ENCODE measurements at regions not wholly inside any gene's neighbourhood (a gene's known extent, or its start where the extent isn't known, plus 50 kb on each side); places are given as distances from the start of the nearest gene placed in this dataset.

DNA sequence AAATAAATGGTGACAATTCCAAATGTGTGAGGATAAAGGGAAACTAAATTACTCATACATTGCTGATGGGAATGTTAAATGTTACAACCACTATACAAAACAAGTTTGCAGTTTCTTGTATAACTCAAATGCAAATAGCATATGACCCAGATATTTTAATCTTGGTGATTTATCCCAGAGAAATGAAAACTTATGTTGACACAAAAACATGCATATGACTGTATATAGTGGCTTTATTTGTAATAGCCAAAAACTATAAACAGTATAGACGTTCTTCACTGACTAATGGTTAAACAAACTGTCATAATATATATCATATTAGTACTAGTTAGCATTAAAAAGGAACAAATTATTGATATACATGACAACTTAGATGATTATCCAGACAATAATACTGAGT is 619.2 kb downstream of the PDHA2 start:
- Histone ChIP-seq H3K9ac (ENCODE audit: low read depth, low read length) (no peak overlapping the region), H3K36me3 (ENCODE audit: insufficient read depth, low read depth, low read length) (no peaks in the 10 kb centered on the region), H3K27me3 (ENCODE audit: insufficient read depth, low read length) (no peaks in the 10 kb centered on the region)

DNA sequence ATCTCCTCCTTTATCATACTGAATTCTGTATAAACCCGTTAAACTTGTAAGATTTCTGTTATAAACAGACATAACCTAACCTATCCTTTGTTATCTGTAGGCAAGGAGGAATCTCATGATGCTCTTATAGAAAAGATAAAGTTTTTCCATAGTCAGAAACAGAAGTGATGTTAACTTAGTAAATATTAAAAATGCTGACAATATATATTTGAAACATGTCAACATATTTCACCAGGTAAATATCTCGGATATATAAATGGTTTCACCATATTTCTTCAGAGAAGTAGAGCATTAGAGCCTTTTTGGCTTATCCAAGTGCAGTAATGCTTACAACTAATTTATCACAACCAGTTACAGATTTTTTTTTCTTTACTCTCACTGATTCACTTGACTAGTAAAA is 625.9 kb downstream of the PDHA2 start:
- Histone ChIP-seq H3K27me3 (ENCODE audit: insufficient read depth, low read length) (no peaks in the 10 kb centered on the region), H3K4me3 (ENCODE audit: low read length) (no peak overlapping the region), H3K9ac (ENCODE audit: low read depth, low read length) (no peak overlapping the region), H3K4me1 (ENCODE audit: insufficient read depth, low read length) (no peaks in the 10 kb centered on the region), H3K9me3 (ENCODE audit: insufficient read depth, low read depth, low read length) (peaks cover 16% of the 10 kb centered on the region), H3K27ac (ENCODE audit: low read length) (no peak overlapping the region), H3K36me3 (ENCODE audit: insufficient read depth, low read depth, low read length) (no peaks in the 10 kb centered on the region)

More for the DNA sequence above, 619.2 kb downstream of the PDHA2 start:
- no peak overlapping the region for H3K27ac ChIP-seq (ENCODE audit: low read length)
- no peak overlapping the region for H3K4me3 ChIP-seq (ENCODE audit: low read length)
- H3K4me1 ChIP-seq (ENCODE audit: insufficient read depth, low read length): no peaks in the 10 kb centered on the region
- no peaks in the 10 kb centered on the region for H3K9me3 ChIP-seq (ENCODE audit: insufficient read depth, low read depth, low read length)

DNA sequence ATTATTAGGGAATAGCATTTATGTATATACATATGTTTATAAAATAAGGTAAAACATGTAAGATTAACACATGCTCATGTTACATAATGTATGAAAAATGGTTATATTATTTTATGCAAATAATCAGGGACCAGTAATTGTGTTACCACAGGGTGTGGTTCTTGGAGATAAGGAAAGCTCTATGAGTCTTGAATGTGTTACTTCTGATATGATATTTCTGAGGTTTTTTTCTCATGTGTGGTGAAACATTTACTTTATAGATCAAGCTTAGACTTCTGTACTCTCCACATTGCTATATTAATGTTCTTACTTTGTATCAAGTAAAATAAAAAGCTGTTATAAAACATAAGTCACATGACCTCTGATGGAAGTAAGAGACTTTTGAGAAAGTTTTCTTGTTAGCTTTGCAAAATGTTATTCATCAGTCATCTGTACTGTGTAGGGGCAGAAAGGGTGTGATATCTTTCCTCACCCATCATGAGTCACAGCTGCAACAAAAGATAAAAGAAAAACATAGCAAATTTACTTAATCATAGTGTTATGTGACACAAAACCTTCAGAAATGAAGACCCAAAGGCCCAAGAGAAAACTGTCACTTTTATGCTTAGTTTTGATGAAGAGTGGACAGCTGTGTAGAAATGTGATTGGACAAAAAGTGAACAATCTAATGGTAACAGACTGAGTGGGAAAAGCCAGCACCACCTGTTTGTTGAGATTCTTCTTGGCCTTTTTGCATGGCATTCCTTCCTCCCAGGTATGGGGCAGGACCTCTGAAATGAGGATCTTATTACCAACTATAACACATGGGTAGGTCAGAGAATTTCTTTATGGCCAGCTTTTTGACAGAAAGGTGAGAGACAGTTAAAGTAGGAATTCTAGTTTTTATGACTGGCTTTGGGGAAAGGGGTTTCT is 632.3 kb downstream of the PDHA2 start:
- no peak overlapping the region for H3K9ac ChIP-seq (ENCODE audit: low read depth, low read length)
- no peaks in the 10 kb centered on the region for H3K36me3 ChIP-seq (ENCODE audit: insufficient read depth, low read depth, low read length)
- H3K27ac ChIP-seq (ENCODE audit: low read length): no peak overlapping the region
- no peaks in the 10 kb centered on the region for H3K27me3 ChIP-seq (ENCODE audit: insufficient read depth, low read length)
- peaks cover 9% of the 10 kb centered on the region; the same call in 1 of the 2 replicates for H3K4me1 ChIP-seq (ENCODE audit: insufficient read depth, low read length)
- peaks cover 32% of the 10 kb centered on the region for H3K9me3 ChIP-seq (ENCODE audit: insufficient read depth, low read depth, low read length)
- H3K4me3 ChIP-seq (ENCODE audit: low read length): no peak overlapping the region

DNA sequence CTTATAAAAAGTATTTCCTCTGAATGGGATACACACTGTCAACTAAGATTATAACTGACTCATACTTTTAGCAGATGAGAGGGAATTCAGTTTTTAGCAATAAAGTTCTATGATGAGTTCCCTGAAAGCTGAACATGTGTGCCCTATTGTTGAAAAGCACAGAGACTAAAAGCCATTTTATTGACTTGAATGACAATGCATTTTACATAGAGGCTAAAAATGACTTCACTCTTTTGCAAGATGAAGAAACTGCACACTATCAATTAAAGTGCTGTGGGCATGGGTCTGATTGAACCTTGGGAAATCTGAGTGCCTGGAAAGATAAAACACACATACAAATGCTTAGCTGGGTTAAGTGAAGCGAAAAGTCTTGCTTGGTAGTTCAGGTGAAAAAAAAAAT is 633.4 kb downstream of the PDHA2 start:
- Histone ChIP-seq H3K9me3 (ENCODE audit: insufficient read depth, low read depth, low read length) (peaks cover 38% of the 10 kb centered on the region), H3K4me1 (ENCODE audit: insufficient read depth, low read length) (peaks cover 9% of the 10 kb centered on the region; the same call in 1 of the 2 replicates), H3K9ac (ENCODE audit: low read depth, low read length) (no peak overlapping the region), H3K27ac (ENCODE audit: low read length) (no peak overlapping the region), H3K4me3 (ENCODE audit: low read length) (no peak overlapping the region), H3K27me3 (ENCODE audit: insufficient read depth, low read length) (no peaks in the 10 kb centered on the region), H3K36me3 (ENCODE audit: insufficient read depth, low read depth, low read length) (no peaks in the 10 kb centered on the region)

DNA sequence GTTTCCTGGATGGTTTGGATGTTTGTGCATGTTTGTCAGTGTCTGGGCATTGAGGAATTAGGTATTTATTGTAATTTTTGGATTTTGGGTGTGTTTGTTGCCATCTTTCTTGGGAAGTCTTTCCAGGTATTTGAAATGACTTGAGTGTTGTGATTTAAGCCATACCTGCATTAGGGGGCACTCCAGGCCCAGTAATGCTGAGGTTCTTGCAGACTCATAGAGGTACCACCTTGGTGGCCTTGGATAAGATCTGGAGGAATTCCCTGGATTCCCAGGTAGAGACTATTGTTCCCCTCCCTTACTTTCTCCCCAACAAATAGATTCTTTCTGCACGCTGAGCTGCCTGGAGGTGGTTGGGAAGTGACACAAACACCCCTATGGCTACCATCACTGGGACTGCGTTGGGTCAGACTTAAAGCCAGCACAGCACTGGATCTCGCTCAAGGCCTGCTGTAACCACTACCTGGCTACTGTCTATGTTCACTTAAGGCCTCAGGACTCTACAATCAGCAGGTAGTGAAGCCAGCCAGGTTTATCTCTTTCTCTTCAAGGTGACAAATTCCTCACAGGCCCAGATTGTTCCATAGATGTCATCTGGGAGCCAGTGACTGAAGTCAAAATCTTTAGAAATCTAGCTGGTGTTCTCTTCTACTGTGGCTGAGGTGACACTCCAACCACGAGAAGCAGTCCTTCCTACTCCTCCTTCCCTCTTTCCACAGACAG is 643.6 kb downstream of the PDHA2 start:
- no peaks in the 10 kb centered on the region for H3K27me3 ChIP-seq (ENCODE audit: insufficient read depth, low read length)
- H3K9ac ChIP-seq (ENCODE audit: low read depth, low read length): no peak overlapping the region
- H3K4me3 ChIP-seq (ENCODE audit: low read length): no peak overlapping the region
- H3K4me1 ChIP-seq (ENCODE audit: insufficient read depth, low read length): peaks cover 6% of the 10 kb centered on the region; the same call in 1 of the 2 replicates
- H3K9me3 ChIP-seq (ENCODE audit: insufficient read depth, low read depth, low read length): peaks cover 14% of the 10 kb centered on the region
- H3K36me3 ChIP-seq (ENCODE audit: insufficient read depth, low read depth, low read length): no peaks in the 10 kb centered on the region
- H3K27ac ChIP-seq (ENCODE audit: low read length): no peak overlapping the region

GRCh38 chr4:96486563-96486962 is 646.7 kb downstream of the PDHA2 start:
- H3K4me3 ChIP-seq (ENCODE audit: low read length): no peak overlapping the region
- H3K36me3 ChIP-seq (ENCODE audit: insufficient read depth, low read depth, low read length): no peaks in the 10 kb centered on the region
- H3K27ac ChIP-seq (ENCODE audit: low read length): no peak overlapping the region
- peaks cover 6% of the 10 kb centered on the region; the same call in 1 of the 2 replicates for H3K4me1 ChIP-seq (ENCODE audit: insufficient read depth, low read length)
- no peak overlapping the region for H3K9ac ChIP-seq (ENCODE audit: low read depth, low read length)
- peaks cover 7% of the 10 kb centered on the region; the same call in 1 of the 2 replicates for H3K9me3 ChIP-seq (ENCODE audit: insufficient read depth, low read depth, low read length)
- H3K27me3 ChIP-seq (ENCODE audit: insufficient read depth, low read length): no peaks in the 10 kb centered on the region

DNA sequence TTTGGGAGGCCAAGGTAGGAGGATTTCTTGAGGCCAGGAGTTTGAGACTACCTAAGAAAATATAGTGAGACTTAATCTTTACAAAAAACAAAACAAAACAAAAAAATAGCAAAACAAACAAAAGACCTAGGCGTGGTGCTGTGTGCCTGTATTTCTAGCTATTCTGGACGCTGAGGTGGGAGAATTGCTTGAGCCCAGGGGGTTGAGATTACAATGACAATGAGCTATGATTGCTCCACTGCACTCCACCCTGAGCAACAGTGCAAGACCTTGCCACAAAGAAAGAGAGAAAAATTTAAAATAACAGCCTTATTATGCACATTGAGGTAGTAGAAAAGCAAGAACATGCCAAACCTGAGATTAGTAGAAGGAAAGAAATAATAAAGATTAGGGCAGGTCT is 657.7 kb downstream of the PDHA2 start:
- Histone ChIP-seq H3K27me3 (ENCODE audit: insufficient read depth, low read length) (no peaks in the 10 kb centered on the region), H3K27ac (ENCODE audit: low read length) (no peak overlapping the region), H3K9ac (ENCODE audit: low read depth, low read length) (no peak overlapping the region), H3K4me3 (ENCODE audit: low read length) (no peak overlapping the region), H3K36me3 (ENCODE audit: insufficient read depth, low read depth, low read length) (no peaks in the 10 kb centered on the region), H3K4me1 (ENCODE audit: insufficient read depth, low read length) (no peaks in the 10 kb centered on the region), H3K9me3 (ENCODE audit: insufficient read depth, low read depth, low read length) (no peaks in the 10 kb centered on the region; the same call in 1 of the 2 replicates)

DNA sequence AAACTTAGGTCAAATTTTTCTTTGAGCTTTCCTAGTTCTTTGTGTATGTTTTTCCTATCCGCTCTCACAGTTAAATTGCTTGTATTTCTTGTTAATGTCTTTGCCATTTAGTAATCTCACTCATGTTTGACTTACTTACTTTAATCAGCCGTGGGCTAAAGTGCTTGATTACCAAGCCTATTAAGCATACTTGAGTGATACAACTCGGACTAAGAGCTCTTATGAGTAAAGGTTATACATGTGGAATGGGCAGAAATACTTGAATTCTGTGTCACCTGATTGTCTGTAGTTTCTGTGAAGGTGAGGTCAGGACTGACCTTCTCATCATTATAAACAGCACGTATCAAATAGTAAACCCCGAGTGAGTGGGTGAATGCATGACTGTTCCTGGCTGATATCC is 664.5 kb downstream of the PDHA2 start:
- Histone ChIP-seq H3K9ac (ENCODE audit: low read depth, low read length) (no peak overlapping the region), H3K9me3 (ENCODE audit: insufficient read depth, low read depth, low read length) (no peaks in the 10 kb centered on the region), H3K36me3 (ENCODE audit: insufficient read depth, low read depth, low read length) (no peaks in the 10 kb centered on the region), H3K4me3 (ENCODE audit: low read length) (no peak overlapping the region), H3K27me3 (ENCODE audit: insufficient read depth, low read length) (no peaks in the 10 kb centered on the region), H3K4me1 (ENCODE audit: insufficient read depth, low read length) (no peaks in the 10 kb centered on the region), H3K27ac (ENCODE audit: low read length) (no peak overlapping the region)

DNA sequence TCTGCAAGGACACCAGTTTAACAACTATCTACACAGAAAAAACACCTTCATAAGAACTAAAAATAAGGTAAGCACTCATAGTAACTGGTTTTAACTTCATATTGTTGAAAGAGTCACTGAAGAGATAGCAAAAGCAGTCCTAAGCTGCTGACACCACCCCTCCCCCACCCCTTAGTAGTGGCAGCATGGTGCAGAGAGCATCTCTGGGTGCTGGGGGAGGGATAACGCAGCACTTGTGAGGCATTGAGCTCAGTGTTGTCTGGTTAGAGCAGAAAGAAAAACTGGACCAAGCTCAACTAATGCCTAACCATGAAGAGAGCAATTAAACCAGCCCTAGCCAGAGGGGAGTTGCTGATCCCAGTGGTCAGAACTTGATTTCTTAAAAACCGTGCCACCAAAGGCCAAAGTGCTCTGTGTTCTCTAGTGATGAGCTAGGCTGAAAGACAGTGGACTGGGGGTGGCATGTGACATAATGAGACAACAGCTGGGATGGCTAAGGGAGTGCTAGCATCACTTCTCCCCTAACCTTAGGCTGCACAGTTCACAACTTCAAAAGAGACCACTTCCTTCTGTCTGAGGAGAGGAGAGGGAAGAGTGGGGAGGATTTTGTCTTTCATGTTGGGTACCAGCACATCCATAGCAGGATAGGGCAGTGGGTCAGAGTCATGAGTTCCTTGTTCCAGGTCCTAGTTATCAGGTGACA is 669.3 kb downstream of the PDHA2 start:
- Histone ChIP-seq H3K27ac (ENCODE audit: low read length) (no peak overlapping the region), H3K4me3 (ENCODE audit: low read length) (no peak overlapping the region), H3K9ac (ENCODE audit: low read depth, low read length) (no peak overlapping the region), H3K4me1 (ENCODE audit: insufficient read depth, low read length) (no peaks in the 10 kb centered on the region), H3K27me3 (ENCODE audit: insufficient read depth, low read length) (no peaks in the 10 kb centered on the region), H3K9me3 (ENCODE audit: insufficient read depth, low read depth, low read length) (no peaks in the 10 kb centered on the region), H3K36me3 (ENCODE audit: insufficient read depth, low read depth, low read length) (no peaks in the 10 kb centered on the region)

DNA sequence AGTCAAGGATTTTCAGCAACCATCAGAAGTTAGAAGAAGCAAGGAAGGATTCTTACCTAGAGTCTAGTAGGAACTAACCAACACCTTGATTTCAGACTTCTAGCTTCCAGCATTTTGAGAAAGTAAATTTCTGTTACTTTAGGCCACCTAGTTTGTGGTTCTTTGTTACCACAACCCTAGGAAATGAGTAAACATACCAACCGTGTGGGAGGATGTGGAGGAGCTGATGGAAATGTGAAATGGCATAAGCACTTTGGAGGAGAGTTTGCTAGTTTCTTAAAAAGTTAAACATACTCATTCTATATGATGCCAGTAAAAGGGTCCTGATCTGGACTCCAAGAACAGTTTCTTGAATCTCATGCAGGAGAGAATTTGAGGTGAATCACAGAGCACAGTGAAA is 679.4 kb downstream of the PDHA2 start:
- H3K27me3 ChIP-seq (ENCODE audit: insufficient read depth, low read length): no peaks in the 10 kb centered on the region
- H3K36me3 ChIP-seq (ENCODE audit: insufficient read depth, low read depth, low read length): no peaks in the 10 kb centered on the region
- H3K4me3 ChIP-seq (ENCODE audit: low read length): no peak overlapping the region
- no peak overlapping the region for H3K9ac ChIP-seq (ENCODE audit: low read depth, low read length)
- H3K4me1 ChIP-seq (ENCODE audit: insufficient read depth, low read length): no peaks in the 10 kb centered on the region
- H3K9me3 ChIP-seq (ENCODE audit: insufficient read depth, low read depth, low read length): no peaks in the 10 kb centered on the region
- H3K27ac ChIP-seq (ENCODE audit: low read length): no peak overlapping the region

DNA sequence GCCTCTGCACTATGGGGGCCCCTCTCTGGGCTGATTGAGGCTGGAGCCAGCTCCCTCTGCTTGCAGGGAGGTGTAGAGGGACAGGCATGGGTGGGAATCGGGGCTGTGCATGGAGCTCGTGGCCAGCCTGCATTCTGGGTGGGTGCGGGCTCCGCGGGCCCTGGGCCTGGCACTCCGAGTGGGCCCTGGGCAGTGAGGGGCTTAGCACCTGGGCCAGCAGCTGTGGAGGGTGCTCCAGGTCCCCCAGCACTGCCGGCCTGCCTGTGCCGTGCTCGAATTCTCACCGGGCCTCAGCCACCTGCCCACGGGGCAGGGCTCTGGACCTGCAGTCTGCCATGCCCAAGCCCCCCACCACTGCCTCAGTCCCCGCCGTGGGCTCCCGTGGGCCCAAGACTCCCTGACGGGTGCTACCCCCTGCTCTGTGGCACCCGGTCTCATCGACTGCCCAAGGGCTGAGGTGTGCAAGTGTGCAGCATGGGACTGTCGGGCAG is 681.2 kb downstream of the PDHA2 start:
- Histone ChIP-seq H3K36me3 (ENCODE audit: insufficient read depth, low read depth, low read length) (no peaks in the 10 kb centered on the region), H3K27ac (ENCODE audit: low read length) (no peak overlapping the region), H3K9me3 (ENCODE audit: insufficient read depth, low read depth, low read length) (no peaks in the 10 kb centered on the region), H3K4me3 (ENCODE audit: low read length) (no peak overlapping the region), H3K4me1 (ENCODE audit: insufficient read depth, low read length) (no peaks in the 10 kb centered on the region), H3K9ac (ENCODE audit: low read depth, low read length) (no peak overlapping the region), H3K27me3 (ENCODE audit: insufficient read depth, low read length) (no peaks in the 10 kb centered on the region)
